K562 (cell line): ENCODE measurements at regions not wholly inside any gene's neighbourhood (a gene's known extent, or its start where the extent isn't known, plus 50 kb on each side); places are given as distances from the start of the nearest gene placed in this dataset.

Experiments
- ATAC-seq: fragments of 200-7000 bp; cut with Tn5 transposase; 3 replicates; pipeline ENCODE4 v1.9.1; 2020; ENCODE audit warnings: moderate library complexity
- BruUV-seq: library from RNA; stranded (reverse); fragments of 400-500 nt; replicated peaks from 2 replicates; lab custom pipeline; 2021; lab: Mats Ljungman, UMichigan
- CTCF ChIA-PET: fragments of 300-600 bp; formaldehyde crosslinking; extraction: SDS; loops from one replicate; lab custom pipeline; 2021; ENCODE audit warnings: low intra/inter-chr PET ratio; lab: Yijun Ruan, JAX
- POLR2A ChIA-PET: fragments of 300-600, 350-650 bp; sonication (Branson Sonifier 250); formaldehyde crosslinking; extraction: SDS; loops from one replicate; lab custom pipeline; 2021; ENCODE audit warnings: antibody characterized with exemption, inconsistent platforms; lab: Yijun Ruan, JAX
- DNase-seq, 4 experiments: peaks; one replicate each; pipeline versions ENCODE4 v3.0.0 to v3.0.0-alpha.2; 2011 to 2018; ENCODE audit warnings: low spot score in 3 of 4, mixed read lengths in 3 of 4; ENCODE audit errors: extremely low read depth in 1 of 4
- FAIRE-seq: peaks from 2 replicates; lab custom pipeline; 2011; peaks lifted over from hg19 to GRCh38; lab: Jason Lieb, UNC
- H2AFZ ChIP-seq: 2 replicates; pipeline ENCODE4 v1.6.0; 2011; ENCODE audit warnings: low read depth, low read length, control low read depth, inconsistent platforms
- H3K27ac ChIP-seq: fragments of 200-600 bp; 3 replicates; pipeline ENCODE4 v1.8.0; 2011; ENCODE audit warnings: low read depth, mild to moderate bottlenecking, control low read depth, inconsistent platforms, low read length, moderate library complexity, mixed read lengths; ENCODE audit errors: extremely low read depth
- H3K27me3 ChIP-seq, 2 experiments: fragments of 300-600 bp in 1 of 2; 2 replicates in 1 of 2; 3 replicates in 1 of 2; pipeline versions ENCODE4 v1.6.0 to v1.8.0; 2011; ENCODE audit warnings: inconsistent platforms in 2 of 2, low read length in 2 of 2, mild to moderate bottlenecking in 1 of 2, mixed read lengths in 1 of 2, moderate library complexity in 1 of 2; ENCODE audit not compliant: control insufficient read depth in 2 of 2, insufficient read depth in 2 of 2
- H3K36me3 ChIP-seq: fragments of 300-600 bp; 3 replicates; pipeline ENCODE4 v1.8.0; 2011; ENCODE audit warnings: mild to moderate bottlenecking, low read length, inconsistent platforms; ENCODE audit not compliant: control insufficient read depth, insufficient read depth
- H3K4me1 ChIP-seq, 2 experiments: fragments of 200-600 bp in 1 of 2; replicated peaks in 1 of 2; 2 replicates in 1 of 2; 3 replicates in 1 of 2; pipeline versions ENCODE4 v1.5.1 to v1.8.0; 2011; ENCODE audit warnings: inconsistent platforms in 2 of 2, low read length in 2 of 2, mild to moderate bottlenecking in 1 of 2, mixed read lengths in 1 of 2, moderate library complexity in 1 of 2; ENCODE audit not compliant: control insufficient read depth in 2 of 2, insufficient read depth in 2 of 2
- H3K4me2 ChIP-seq: 2 replicates; pipeline ENCODE4 v1.6.1; 2011; ENCODE audit warnings: low read length, control low read depth, inconsistent platforms, mixed read lengths; ENCODE audit not compliant: insufficient read depth
- H3K4me3 ChIP-seq: fragments of 200-600 bp; sonication (generic), shearing (Covaris generic); 2 replicates; pipeline ENCODE4 v1.5.1; 2016; ENCODE audit warnings: control low read depth, inconsistent platforms
- H3K79me2 ChIP-seq: fragments of 200-600 bp; 3 replicates; pipeline ENCODE4 v1.8.0; 2011; ENCODE audit warnings: low read length, inconsistent platforms; ENCODE audit not compliant: control insufficient read depth, insufficient read depth
- H3K9ac ChIP-seq, 2 experiments: 2 replicates each; pipeline versions ENCODE4 v1.6.0 to v1.6.1; 2011; ENCODE audit warnings: low read depth in 2 of 2, low read length in 2 of 2, control low read depth in 1 of 2, inconsistent platforms in 1 of 2, mild to moderate bottlenecking in 1 of 2, mixed read lengths in 1 of 2; ENCODE audit not compliant: insufficient read depth in 1 of 2
- H3K9me1 ChIP-seq: one replicate; pipeline ENCODE4 v1.6.0; 2011; ENCODE audit warnings: inconsistent platforms, mild to moderate bottlenecking, low read length, moderate library complexity; ENCODE audit not compliant: control insufficient read depth, insufficient read depth
- H3K9me3 ChIP-seq: replicated peaks from 2 replicates; pipeline ENCODE4 v1.5.1; 2011; ENCODE audit warnings: low read depth, low read length, inconsistent platforms; ENCODE audit not compliant: control insufficient read depth, insufficient read depth
- H4K20me1 ChIP-seq: replicated peaks from 2 replicates; pipeline ENCODE4 v1.6.1; 2011; ENCODE audit warnings: low read length, inconsistent platforms, mixed read lengths; ENCODE audit not compliant: control insufficient read depth, insufficient read depth
- DACH1 ChIP-seq: fragments of 450-650 bp; IDR thresholded peaks from 2 replicates; pipeline ENCODE4 v1.6.1; 2018; ENCODE audit not compliant: partially characterized antibody
- ERF ChIP-seq: fragments of 450-650 bp; formaldehyde crosslinking; IDR thresholded peaks from 2 replicates; pipeline ENCODE4 v1.4.0; 2020; ENCODE audit warnings: mild to moderate bottlenecking, mixed read lengths
- HOMEZ ChIP-seq: fragments of 250-450 bp; sonication (Bioruptor Pico); IDR thresholded peaks from 2 replicates; pipeline ENCODE4 v1.4.0; 2020; ENCODE audit warnings: mild to moderate bottlenecking, moderate library complexity
- MCM5 ChIP-seq: fragments of 450-650 bp; IDR thresholded peaks from 2 replicates; pipeline ENCODE4 v1.6.1; 2016; ENCODE audit warnings: low read depth
- NR0B1 ChIP-seq: fragments of 450-650 bp; IDR thresholded peaks from one replicate; pipeline ENCODE4 v1.6.1; 2018; ENCODE audit warnings: mild to moderate bottlenecking, moderate library complexity; ENCODE audit not compliant: partially characterized antibody
- POLR2A ChIP-seq: fragments of 450-650 bp; conservative IDR thresholded peaks from 2 replicates; pipeline ENCODE4 v1.6.1; 2016
- RAD21 ChIP-seq, 2 experiments: fragments of 250-450 bp in 1 of 2; fragments of 450-650 bp in 1 of 2; sonication (Bioruptor Pico) in 1 of 2; formaldehyde crosslinking in 1 of 2; IDR thresholded peaks in 1 of 2; conservative IDR thresholded peaks in 1 of 2; 2 replicates each; pipeline versions ENCODE4 v1.4.0 to v1.8.0; 2020 to 2022; ENCODE audit warnings: mild to moderate bottlenecking in 2 of 2, moderate library complexity in 1 of 2
- SRF ChIP-seq, 2 experiments: fragments of 250-450, 450-650 bp in 1 of 2; sonication (Bioruptor Pico) in 1 of 2; sonication (generic) in 1 of 2; formaldehyde crosslinking; IDR thresholded peaks; 2 replicates each; pipeline versions ENCODE4 v1.5.0 to v1.5.1; 2020 to 2022; ENCODE audit warnings: mild to moderate bottlenecking in 1 of 2, missing genetic modification reagents in 1 of 2
- SUPT5H ChIP-seq: fragments of 450-650 bp; IDR thresholded peaks from 2 replicates; pipeline ENCODE4 v1.6.1; 2016
- TAF7 ChIP-seq: fragments of 450-650 bp; IDR thresholded peaks from 2 replicates; pipeline ENCODE4 v1.6.1; 2016; ENCODE audit warnings: missing genetic modification characterization, missing compliant biosample characterization
- TARDBP ChIP-seq: fragments of 450-650 bp; IDR thresholded peaks from 2 replicates; pipeline ENCODE4 v1.6.1; 2016
- TSC22D4 ChIP-seq: fragments of 450-650 bp; IDR thresholded peaks from 2 replicates; pipeline ENCODE4 v1.6.1; 2016; ENCODE audit warnings: missing genetic modification characterization, missing biosample characterization, control low read depth
- ZNF830 ChIP-seq: fragments of 250-450 bp; sonication (Bioruptor Pico); IDR thresholded peaks from 2 replicates; pipeline ENCODE4 v1.5.0; 2021; ENCODE audit warnings: mild to moderate bottlenecking
- ZSCAN32 ChIP-seq: fragments of 450-650 bp; formaldehyde crosslinking; IDR thresholded peaks from 2 replicates; pipeline ENCODE4 v1.4.0; 2020; ENCODE audit warnings: mild to moderate bottlenecking, moderate library complexity
- WGBS: fragments of 100-300 bp; shearing (Covaris generic); methylation state at CpG from one replicate; pipeline ENCODE4 v1.1.6; 2016; ENCODE audit warnings: low coverage, mixed read lengths; ENCODE audit not compliant: insufficient coverage; ENCODE audit errors: missing lambda C conversion rate; 5-methylcytosine and 5-hydroxymethylcytosine counted together
- in situ Hi-C: fragments of 300-500 bp; cut with MboI; formaldehyde crosslinking; loops from 4 replicates; pipeline ENCODE4 v1.15.0; 2018; ENCODE audit warnings: inconsistent platforms, mixed read lengths
- intact Hi-C: fragments of 100-400 bp; cut with micrococcal nuclease; formaldehyde crosslinking; loops from 2 replicates; pipeline ENCODE4 v1.14.2; 2022

- ATAC-seq, result no peak
These were observed 101.8 kb upstream of the MAP2 start for GRCh38 chr2:209322041-209322440.

GRCh38 chr2:209322905-209323512 is 100.8 kb upstream of the MAP2 start:
- FAIRE-seq, result no peak
- H3K4me3 ChIP-seq, result no peak overlapping the region
- no peak for ATAC-seq
- H3K27ac ChIP-seq, result no peak overlapping the region
- no TSS peak for BruUV-seq
- no peaks in the 10 kb centered on the region for H3K9me3 ChIP-seq
- H3K4me1 ChIP-seq, result no peaks in the 10 kb centered on the region
- no peaks in the 10 kb centered on the region for H4K20me1 ChIP-seq
- H3K9ac ChIP-seq, result no peak overlapping the region
- 7% methylated on average over 5 of the region's 5 CpGs for WGBS
- no peaks in the 10 kb centered on the region for H3K79me2 ChIP-seq
- ChIA-PET CTCF (no interaction called here), POLR2A (no interaction called here)
- no peak for DNase-seq
- no peaks in the 10 kb centered on the region for H3K27me3 ChIP-seq
- intact Hi-C loops, result no loop called here
- H2AFZ ChIP-seq, result no peak overlapping the region
- no peak overlapping the region for H3K4me2 ChIP-seq
- no peaks in the 10 kb centered on the region for H3K9me1 ChIP-seq
- in situ Hi-C loops, result no loop called here
- no peaks in the 10 kb centered on the region for H3K36me3 ChIP-seq
- TF ChIP-seq ERF (CRISPR knock-in tag) (no peak), ZSCAN32 (CRISPR knock-in tag) (no peak), MCM5 (no peak), POLR2A (no peak), TARDBP (no peak), HOMEZ (CRISPR knock-in tag) (no peak), DACH1 (no peak), SRF (CRISPR knock-in tag; IDR thresholded peaks at IDR 0.05) (no peak), ZNF830 (CRISPR knock-in tag) (no peak), TAF7 (tag) (no peak), TSC22D4 (tag) (no peak), SUPT5H (no peak)

More at GRCh38 chr2:209322041-209322440, 101.8 kb upstream of the MAP2 start:
- DNase-seq (no peak), FAIRE-seq (no peak)
- Histone ChIP-seq H3K4me3 (no peak overlapping the region), H3K27me3 (no peaks in the 10 kb centered on the region), H3K36me3 (no peaks in the 10 kb centered on the region), H2AFZ (no peak overlapping the region), H4K20me1 (no peaks in the 10 kb centered on the region), H3K9me3 (no peaks in the 10 kb centered on the region), H3K4me1 (no peaks in the 10 kb centered on the region), H3K79me2 (no peaks in the 10 kb centered on the region), H3K27ac (no peak overlapping the region), H3K9me1 (no peaks in the 10 kb centered on the region), H3K4me2 (no peak overlapping the region), H3K9ac (no peak overlapping the region)
- 0% methylated on average over 1 of the region's 1 CpG for WGBS
- POLR2A ChIA-PET, result no interaction called here
- intact Hi-C loops, result no loop called here
- CTCF ChIA-PET, result no interaction called here
- in situ Hi-C loops, result no loop called here
- TF ChIP-seq NR0B1 (no peak), RAD21 (CRISPR knock-in tag; conservative IDR thresholded peaks at IDR 0.05 in 1 of 2, IDR thresholded peaks at IDR 0.05 in 1 of 2) (peak; percentile 27 to 32)
- no TSS peak for BruUV-seq
